BLaER1 treated with 17β-estradiol and CSF1 and Interleukin-3, amounts not matched to agents 10 nM and 100 nM (cell line): ENCODE measurements at regions not wholly inside any gene's neighbourhood (a gene's known extent, or its start where the extent isn't known, plus 50 kb on each side); places are given as distances from the start of the nearest gene placed in this dataset.

Experiments
- H3K27ac ChIP-seq, 11 experiments: shearing (Covaris generic); formaldehyde crosslinking; 2 replicates each; pipeline ENCODE4 v1.8.1; 2022
- H3K27me3 ChIP-seq, 11 experiments: shearing (Covaris generic); formaldehyde crosslinking; 2 replicates each; pipeline ENCODE4 v1.8.1; 2022
- H3K36me3 ChIP-seq, 11 experiments: shearing (Covaris generic); formaldehyde crosslinking; 2 replicates each; pipeline ENCODE4 v1.8.1; 2022
- H3K4me1 ChIP-seq, 10 experiments: shearing (Covaris generic); formaldehyde crosslinking; 2 replicates each; pipeline ENCODE4 v1.8.1; 2022
- H3K4me2 ChIP-seq, 11 experiments: shearing (Covaris generic); formaldehyde crosslinking; 2 replicates each; pipeline ENCODE4 v1.8.1; 2022
- H3K4me3 ChIP-seq, 10 experiments: shearing (Covaris generic); formaldehyde crosslinking; 2 replicates each; pipeline ENCODE4 v1.8.1; 2022
- H3K9ac ChIP-seq, 11 experiments: shearing (Covaris generic); formaldehyde crosslinking; 2 replicates each; pipeline ENCODE4 v1.8.1; 2022
- H3K9me3 ChIP-seq, 11 experiments: shearing (Covaris generic); formaldehyde crosslinking; replicated peaks in 1 of 11; 2 replicates each; pipeline ENCODE4 v1.8.1; 2022
- H4K20me1 ChIP-seq, 11 experiments: shearing (Covaris generic); formaldehyde crosslinking; 2 replicates each; pipeline ENCODE4 v1.8.1; 2022
- Cebpa-rat ChIP-seq, 11 experiments: shearing (Covaris generic); IDR thresholded peaks; 2 replicates each; pipeline ENCODE4 v1.8.1; 2022

GRCh38 chr13:111525320-111526118 lies 205.1 kb downstream of the TEX29 start:
- no peak overlapping the region for H3K4me2 ChIP-seq
- H3K27me3 ChIP-seq: peaks cover 0 to 3% (median 0%) of the 10 kb centered on the region in 11 experiments; a peak in 2 of 22 replicates
- H3K9me3 ChIP-seq: no peaks in the 10 kb centered on the region

DNA sequence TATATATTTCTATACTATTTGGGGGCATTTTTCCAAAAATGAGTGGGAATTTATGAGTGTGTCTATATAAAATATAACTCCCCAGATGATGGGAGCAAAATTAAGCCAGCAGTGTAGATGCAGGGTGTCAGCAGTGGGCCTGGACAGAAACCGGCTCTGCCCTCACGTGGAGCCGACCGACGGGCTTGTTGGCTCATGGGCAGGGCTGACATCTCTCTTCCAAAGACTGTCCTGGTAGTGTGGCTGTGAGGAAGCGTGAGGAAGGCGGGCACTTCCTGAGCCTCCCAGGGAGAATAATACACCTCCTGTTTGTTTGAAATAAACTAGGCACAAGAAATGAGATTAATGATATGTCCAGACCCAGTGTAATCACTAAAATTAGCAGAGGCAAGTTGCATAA lies 206.5 kb downstream of the TEX29 start:
- Histone ChIP-seq H3K27me3 (peaks cover 0 to 3% (median 0%) of the 10 kb centered on the region in 11 experiments; a peak in 1 of 22 replicates), H3K4me1 (peaks cover 0 to 14% (median 7%) of the 10 kb centered on the region in 10 experiments; a peak in 8 of 20 replicates), H3K36me3 (no peaks in the 10 kb centered on the region), H4K20me1 (no peaks in the 10 kb centered on the region; a peak in 3 of 22 replicates), H3K4me2 (no peak overlapping the region), H3K9ac (no peak overlapping the region), H3K4me3 (no peak overlapping the region), H3K9me3 (no peaks in the 10 kb centered on the region), H3K27ac (no peak overlapping the region)
- no peak for TF ChIP-seq Cebpa-rat (IDR thresholded peaks at IDR 0.05)

More at GRCh38 chr13:111525320-111526118, 205.1 kb downstream of the TEX29 start:
- Histone ChIP-seq H3K9ac (no peak overlapping the region), H3K4me3 (no peak overlapping the region), H3K4me1 (peaks cover 0 to 13% (median 7%) of the 10 kb centered on the region in 10 experiments; a peak in 8 of 20 replicates), H4K20me1 (peaks cover 0 to 9% (median 0%) of the 10 kb centered on the region in 11 experiments; a peak in 3 of 22 replicates), H3K36me3 (no peaks in the 10 kb centered on the region), H3K27ac (no peak overlapping the region)
- TF ChIP-seq Cebpa-rat (IDR thresholded peaks at IDR 0.05): no peak

- Histone ChIP-seq H4K20me1 (no peaks in the 10 kb centered on the region; a peak in 3 of 22 replicates), H3K27ac (no peak overlapping the region), H3K27me3 (peaks cover 0 to 3% (median 0%) of the 10 kb centered on the region in 11 experiments; a peak in 3 of 22 replicates), H3K4me2 (no peak overlapping the region), H3K36me3 (no peaks in the 10 kb centered on the region), H3K9ac (no peak overlapping the region), H3K4me1 (peaks cover 0 to 14% (median 7%) of the 10 kb centered on the region in 10 experiments; a peak in 8 of 20 replicates), H3K9me3 (no peaks in the 10 kb centered on the region), H3K4me3 (no peak overlapping the region)
- no peak for TF ChIP-seq Cebpa-rat (IDR thresholded peaks at IDR 0.05)
These were observed 207.3 kb downstream of the TEX29 start for GRCh38 chr13:111527614-111528229.

DNA sequence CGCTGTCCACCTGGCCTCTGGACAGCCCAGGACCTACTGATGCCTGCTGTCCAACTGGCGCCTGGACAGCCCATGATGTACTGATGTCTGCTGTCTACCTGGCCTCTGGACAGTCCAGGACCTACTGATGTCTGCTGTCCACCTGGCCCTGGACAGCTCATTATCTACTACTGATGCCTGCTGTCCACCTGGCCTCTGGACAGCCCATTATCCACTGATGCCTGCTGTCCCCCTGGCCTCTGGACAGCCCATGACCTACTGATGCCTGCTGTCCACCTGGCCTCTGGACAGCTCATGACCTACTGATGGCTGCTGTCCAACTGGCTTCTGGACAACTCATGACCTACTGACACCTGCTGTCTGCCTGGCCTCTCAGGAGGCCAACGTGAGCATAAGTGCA lies 208.1 kb downstream of the TEX29 start:
- H3K4me1 ChIP-seq: peaks cover 0 to 14% (median 7%) of the 10 kb centered on the region in 10 experiments; a peak in 8 of 20 replicates
- no peak overlapping the region for H3K9ac ChIP-seq
- H3K27me3 ChIP-seq: peaks cover under 1 to 11% (median 7%) of the 10 kb centered on the region in 11 experiments
- no peak overlapping the region for H3K27ac ChIP-seq
- H3K4me2 ChIP-seq: no peak overlapping the region
- no peaks in the 10 kb centered on the region for H3K36me3 ChIP-seq
- no peak for TF ChIP-seq Cebpa-rat (IDR thresholded peaks at IDR 0.05)
- H3K4me3 ChIP-seq: no peak overlapping the region
- no peaks in the 10 kb centered on the region for H3K9me3 ChIP-seq
- no peaks in the 10 kb centered on the region; a peak in 3 of 22 replicates for H4K20me1 ChIP-seq

DNA sequence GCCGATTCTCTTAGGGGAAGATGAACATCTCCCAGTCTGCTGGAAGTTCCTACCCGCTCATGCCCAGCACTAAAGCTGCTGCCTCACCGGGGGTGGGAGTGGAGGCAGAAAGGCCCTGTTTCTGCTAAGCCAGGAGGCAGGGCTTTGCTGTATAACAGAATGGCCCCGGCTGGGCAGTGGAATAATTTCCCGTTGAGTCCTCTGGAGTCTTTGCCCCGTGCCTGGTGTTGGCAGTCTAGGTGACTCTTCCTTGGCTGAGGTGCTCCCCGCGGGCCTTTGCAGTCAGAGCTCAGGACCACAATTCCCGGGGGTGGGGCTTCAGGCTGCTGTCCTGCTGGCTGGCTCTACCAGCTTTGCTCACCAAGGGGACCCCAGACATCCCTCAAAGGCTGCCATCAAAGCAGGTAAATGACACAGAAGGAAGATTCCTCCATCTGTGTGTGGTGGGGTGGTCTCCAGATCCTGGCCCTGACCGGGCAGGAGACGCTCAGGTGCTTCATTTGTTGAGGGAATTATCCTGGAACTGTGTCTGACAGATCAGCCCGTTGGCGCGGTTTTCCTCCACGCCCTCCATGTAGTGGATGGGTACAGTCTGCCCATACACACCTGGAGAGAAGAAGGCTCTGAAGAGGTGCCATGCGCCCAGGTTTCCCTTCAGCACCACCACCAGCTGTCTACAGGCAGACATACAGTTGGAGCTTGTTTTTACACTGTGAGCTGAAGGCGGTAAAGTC lies 209.9 kb downstream of the TEX29 start:
- peaks cover 0 to 21% (median 7%) of the 10 kb centered on the region in 10 experiments; a peak in 8 of 20 replicates for H3K4me1 ChIP-seq
- no peak overlapping the region for H3K4me3 ChIP-seq
- H4K20me1 ChIP-seq: no peaks in the 10 kb centered on the region; a peak in 2 of 22 replicates
- no peaks in the 10 kb centered on the region for H3K36me3 ChIP-seq
- H3K9me3 ChIP-seq: no peaks in the 10 kb centered on the region
- H3K27ac ChIP-seq: no peak overlapping the region
- H3K4me2 ChIP-seq: peak overlapping the region in 6 of 11 experiments; percentile 5 to 31 (median 22); a peak in 7 of 22 replicates
- TF ChIP-seq Cebpa-rat (IDR thresholded peaks at IDR 0.05): no peak
- H3K27me3 ChIP-seq: peaks cover 18 to 29% (median 25%) of the 10 kb centered on the region in 11 experiments
- H3K9ac ChIP-seq: no peak overlapping the region

GRCh38 chr13:111531505-111531904 lies 211.1 kb downstream of the TEX29 start:
- Histone ChIP-seq H3K27me3 (peaks cover 30 to 41% (median 37%) of the 10 kb centered on the region in 11 experiments), H3K27ac (no peak overlapping the region), H3K9ac (no peak overlapping the region), H4K20me1 (no peaks in the 10 kb centered on the region; a peak in 2 of 22 replicates), H3K9me3 (no peaks in the 10 kb centered on the region), H3K36me3 (no peaks in the 10 kb centered on the region), H3K4me1 (peaks cover 0 to 24% (median 7%) of the 10 kb centered on the region in 10 experiments; a peak in 9 of 20 replicates), H3K4me3 (no peak overlapping the region), H3K4me2 (no peak overlapping the region)
- TF ChIP-seq Cebpa-rat (IDR thresholded peaks at IDR 0.05): no peak

DNA sequence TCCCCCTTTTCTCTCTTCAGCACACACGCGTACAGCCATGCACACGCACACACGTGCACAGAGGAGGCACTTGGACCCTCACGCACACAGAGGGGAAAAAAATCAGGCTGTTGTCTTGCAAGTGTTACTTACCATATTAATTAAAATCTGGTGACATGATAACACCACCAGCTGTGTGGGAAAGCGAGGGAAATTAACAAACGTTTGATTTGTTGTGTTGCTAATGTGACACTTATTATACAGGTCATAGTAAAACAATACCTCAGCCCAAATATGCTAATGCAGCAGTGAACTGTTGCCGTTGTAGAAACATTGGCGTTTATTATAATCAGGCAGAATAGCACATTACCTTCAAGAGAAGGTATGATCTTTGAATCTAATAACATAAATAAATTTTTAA lies 211.7 kb downstream of the TEX29 start:
- H3K9me3 ChIP-seq: no peaks in the 10 kb centered on the region
- peaks cover 0 to 25% (median 7%) of the 10 kb centered on the region in 10 experiments; a peak in 9 of 20 replicates for H3K4me1 ChIP-seq
- H3K27ac ChIP-seq: no peak overlapping the region
- H3K27me3 ChIP-seq: peaks cover 36 to 47% (median 43%) of the 10 kb centered on the region in 11 experiments
- H3K4me2 ChIP-seq: no peak overlapping the region
- H4K20me1 ChIP-seq: no peaks in the 10 kb centered on the region; a peak in 2 of 22 replicates
- H3K4me3 ChIP-seq: no peak overlapping the region
- H3K36me3 ChIP-seq: no peaks in the 10 kb centered on the region
- no peak overlapping the region for H3K9ac ChIP-seq
- TF ChIP-seq Cebpa-rat (IDR thresholded peaks at IDR 0.05): no peak

- Histone ChIP-seq H3K27ac (no peak overlapping the region), H3K4me3 (no peak overlapping the region), H3K27me3 (peaks cover 39 to 52% (median 49%) of the 10 kb centered on the region in 11 experiments), H3K9ac (no peak overlapping the region), H3K9me3 (no peaks in the 10 kb centered on the region), H3K4me1 (peaks cover 0 to 24% (median 7%) of the 10 kb centered on the region in 10 experiments; a peak in 9 of 20 replicates), H3K36me3 (no peaks in the 10 kb centered on the region), H3K4me2 (no peak overlapping the region), H4K20me1 (no peaks in the 10 kb centered on the region; a peak in 2 of 22 replicates)
- no peak for TF ChIP-seq Cebpa-rat (IDR thresholded peaks at IDR 0.05)
These were observed 213.7 kb downstream of the TEX29 start for GRCh38 chr13:111533900-111534683.
